Osteoblast (primary cell): ENCODE measurements at regions not wholly inside any gene's neighbourhood (a gene's known extent, or its start where the extent isn't known, plus 50 kb on each side); places are given as distances from the start of the nearest gene placed in this dataset.

Experiments used
- DNase-seq: peaks from one replicate; pipeline ENCODE4 v3.0.0; 2011; ENCODE audit warnings: low spot score, mixed read lengths; ENCODE audit not compliant: insufficient read length; ENCODE audit errors: missing footprints
- H2AFZ ChIP-seq: 2 replicates; pipeline ENCODE4 v1.6.0; 2011; ENCODE audit warnings: mild to moderate bottlenecking, low read length
- H3K27ac ChIP-seq: 2 replicates; pipeline ENCODE4 v1.5.1; 2011; ENCODE audit warnings: mild to moderate bottlenecking, low read depth, low read length, moderate library complexity
- H3K27me3 ChIP-seq: 2 replicates; pipeline ENCODE4 v1.6.0; 2012; ENCODE audit warnings: mild to moderate bottlenecking, control low read depth, inconsistent platforms, low read length, moderate library complexity; ENCODE audit not compliant: insufficient read depth
- H3K36me3 ChIP-seq: 2 replicates; pipeline ENCODE4 v1.5.1; 2011; ENCODE audit warnings: mild to moderate bottlenecking, low read length, control low read depth, moderate library complexity; ENCODE audit not compliant: insufficient read depth
- H3K4me1 ChIP-seq: 2 replicates; pipeline ENCODE4 v1.5.1; 2011; ENCODE audit warnings: mild to moderate bottlenecking, low read length, control low read depth, moderate library complexity; ENCODE audit not compliant: insufficient read depth
- H3K4me2 ChIP-seq: 2 replicates; pipeline ENCODE4 v1.6.0; 2011; ENCODE audit warnings: mild to moderate bottlenecking, low read length; ENCODE audit not compliant: insufficient read depth
- H3K4me3 ChIP-seq: fragments of 200-600 bp; sonication (generic); 3 replicates; pipeline ENCODE4 v1.5.1; 2012; ENCODE audit warnings: mild to moderate bottlenecking, low read length, inconsistent platforms; ENCODE audit not compliant: insufficient read depth
- H3K79me2 ChIP-seq: 2 replicates; pipeline ENCODE4 v1.6.0; 2012; ENCODE audit warnings: mild to moderate bottlenecking, low read length, control low read depth, inconsistent platforms; ENCODE audit not compliant: insufficient read depth
- H3K9me3 ChIP-seq: 2 replicates; pipeline ENCODE4 v1.5.1; 2011; ENCODE audit warnings: low read depth, low read length, control low read depth
- H4K20me1 ChIP-seq: 2 replicates; pipeline ENCODE4 v1.6.0; 2012; ENCODE audit warnings: mild to moderate bottlenecking, low read length, control low read depth; ENCODE audit not compliant: insufficient read depth
- CTCF ChIP-seq: IDR thresholded peaks from 2 replicates; pipeline ENCODE4 v1.5.1; 2011; ENCODE audit warnings: mild to moderate bottlenecking, low read depth, low read length, moderate library complexity; ENCODE audit errors: extremely low read depth

GRCh38 chr2:172270278-172271079, 156.9 kb upstream of the ITGA6 start:
- Histone ChIP-seq H3K4me2 (no peak overlapping the region), H3K27me3 (no peaks in the 10 kb centered on the region), H3K9me3 (no peaks in the 10 kb centered on the region), H3K4me3 (no peak overlapping the region), H3K79me2 (no peaks in the 10 kb centered on the region), H3K27ac (no peak overlapping the region), H3K4me1 (peaks cover 14% of the 10 kb centered on the region), H4K20me1 (no peaks in the 10 kb centered on the region), H3K36me3 (no peaks in the 10 kb centered on the region), H2AFZ (peak overlapping the region; percentile 22)
- DNase-seq, result no peak
- TF ChIP-seq CTCF, result no peak

GRCh38 chr2:172273910-172274571, 153.3 kb upstream of the ITGA6 start:
- Histone ChIP-seq H3K36me3 (no peaks in the 10 kb centered on the region), H2AFZ (peak overlapping the region; percentile 41), H3K9me3 (no peaks in the 10 kb centered on the region), H3K27ac (no peak overlapping the region), H3K27me3 (no peaks in the 10 kb centered on the region), H3K4me2 (no peak overlapping the region), H3K4me1 (peaks cover 14% of the 10 kb centered on the region), H3K79me2 (no peaks in the 10 kb centered on the region), H4K20me1 (no peaks in the 10 kb centered on the region), H3K4me3 (no peak overlapping the region)
- DNase-seq, result peak; percentile 10
- TF ChIP-seq CTCF, result no peak

DNA sequence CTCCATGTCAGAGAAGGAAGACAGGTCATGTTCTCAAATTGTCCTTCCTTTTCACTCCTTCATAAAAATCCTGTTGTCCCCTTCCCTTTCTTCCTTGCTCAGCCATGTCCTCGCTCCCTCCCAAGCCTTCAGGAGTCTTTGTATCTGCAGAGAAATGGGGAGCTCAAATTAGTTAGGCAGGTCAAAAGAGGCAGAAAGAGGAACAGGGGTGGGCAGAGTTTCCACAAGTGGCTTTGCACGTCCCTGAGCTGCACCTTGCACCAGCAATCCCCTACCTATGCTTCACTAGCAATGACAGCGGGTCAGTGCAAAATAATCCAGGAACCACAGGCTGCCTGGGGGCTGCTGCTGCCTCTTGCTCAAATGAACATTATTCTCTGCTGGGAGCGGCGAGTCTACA, 152.1 kb upstream of the ITGA6 start:
- Histone ChIP-seq H3K4me3 (no peak overlapping the region), H3K4me1 (peaks cover 14% of the 10 kb centered on the region), H2AFZ (peak overlapping the region; percentile 69), H3K27me3 (no peaks in the 10 kb centered on the region), H3K79me2 (no peaks in the 10 kb centered on the region), H3K27ac (no peak overlapping the region), H3K4me2 (peak overlapping the region; percentile 43), H4K20me1 (no peaks in the 10 kb centered on the region), H3K36me3 (no peaks in the 10 kb centered on the region), H3K9me3 (no peaks in the 10 kb centered on the region)
- DNase-seq, result no peak
- TF ChIP-seq CTCF, result no peak

GRCh38 chr2:172276961-172277360, 150.4 kb upstream of the ITGA6 start:
- no peaks in the 10 kb centered on the region for H4K20me1 ChIP-seq
- no peaks in the 10 kb centered on the region for H3K27me3 ChIP-seq
- no peak overlapping the region for H2AFZ ChIP-seq
- DNase-seq, result no peak
- TF ChIP-seq CTCF, result no peak
- no peak overlapping the region for H3K4me3 ChIP-seq
- no peaks in the 10 kb centered on the region for H3K9me3 ChIP-seq
- H3K79me2 ChIP-seq, result no peaks in the 10 kb centered on the region
- no peak overlapping the region for H3K27ac ChIP-seq
- peaks cover 15% of the 10 kb centered on the region for H3K4me1 ChIP-seq
- H3K4me2 ChIP-seq, result no peak overlapping the region
- no peaks in the 10 kb centered on the region for H3K36me3 ChIP-seq
